Caco-2 (cell line): ENCODE measurements at regions not wholly inside any gene's neighbourhood (a gene's known extent, or its start where the extent isn't known, plus 50 kb on each side); places are given as distances from the start of the nearest gene placed in this dataset.

Source experiments
- BruUV-seq: library from RNA; stranded (reverse); fragments of 400-500 nt; replicated peaks from 2 replicates; lab custom pipeline; 2021; lab: Mats Ljungman, UMichigan
- CTCF ChIA-PET: fragments of 300-600 bp; sonication (Branson Sonifier 250); formaldehyde crosslinking; loops from one replicate; lab custom pipeline; 2022; ENCODE audit warnings: antibody characterized with exemption; lab: Charles Lee
- POLR2A ChIA-PET: fragments of 300-600 bp; sonication (Branson Sonifier 250); formaldehyde crosslinking; loops from one replicate; lab custom pipeline; 2022; ENCODE audit warnings: antibody characterized with exemption; lab: Charles Lee
- DNase-seq, 2 experiments: peaks; one replicate each; pipeline versions ENCODE4 v3.0.0 to v3.0.0-alpha.2; 2020 to 2022
- H3K27me3 ChIP-seq: replicated peaks from 2 replicates; pipeline ENCODE4 v1.6.0; 2011; ENCODE audit warnings: low read length; ENCODE audit not compliant: control insufficient read depth, insufficient read depth
- H3K36me3 ChIP-seq: 2 replicates; pipeline ENCODE4 v1.5.1; 2011; ENCODE audit warnings: low read length; ENCODE audit not compliant: control insufficient read depth, insufficient read depth
- H3K4me1 ChIP-seq: fragments of 250-450 bp; sonication (Bioruptor Pico); 2 replicates; pipeline ENCODE4 v1.5.1; 2020; ENCODE audit warnings: mild to moderate bottlenecking
- H3K4me3 ChIP-seq: 2 replicates; pipeline ENCODE4 v1.5.1; 2011; ENCODE audit warnings: low read depth, mild to moderate bottlenecking, control low read depth, low read length
- H3K9me3 ChIP-seq: fragments of 250-450 bp; sonication (Bioruptor Pico); 2 replicates; pipeline ENCODE4 v1.5.1; 2020; ENCODE audit warnings: mild to moderate bottlenecking, moderate library complexity
- H3K27ac Mint-ChIP-seq: one replicate; pipeline ENCODE4 v1.8.0; 2022; ENCODE audit warnings: mixed read lengths; ENCODE audit not compliant: unreplicated experiment
- H3K27me3 Mint-ChIP-seq: one replicate; pipeline ENCODE4 v1.8.0; 2022; ENCODE audit warnings: mixed read lengths; ENCODE audit not compliant: insufficient read depth, unreplicated experiment
- H3K36me3 Mint-ChIP-seq: one replicate; pipeline ENCODE4 v1.8.0; 2022; ENCODE audit warnings: mild to moderate bottlenecking, mixed read lengths; ENCODE audit not compliant: insufficient read depth, unreplicated experiment
- H3K4me1 Mint-ChIP-seq: one replicate; pipeline ENCODE4 v1.8.0; 2022; ENCODE audit warnings: low read depth, mixed read lengths; ENCODE audit not compliant: unreplicated experiment
- H3K4me3 Mint-ChIP-seq: one replicate; pipeline ENCODE4 v1.8.0; 2022; ENCODE audit warnings: mild to moderate bottlenecking, moderate library complexity, mixed read lengths; ENCODE audit not compliant: unreplicated experiment
- H3K9me3 Mint-ChIP-seq: one replicate; pipeline ENCODE4 v1.8.0; 2022; ENCODE audit warnings: mixed read lengths; ENCODE audit not compliant: unreplicated experiment
- CTCF ChIP-seq, 2 experiments: fragments of 200-600 bp in 1 of 2; IDR thresholded peaks; 1 replicate in 1 of 2; 2 replicates in 1 of 2; pipeline versions ENCODE4 v1.5.1 to v1.8.0; 2011 to 2022; ENCODE audit warnings: antibody characterized with exemption in 1 of 2, control low read depth in 1 of 2, inconsistent platforms in 1 of 2, low read depth in 1 of 2, low read length in 1 of 2, mild to moderate bottlenecking in 1 of 2, moderate library complexity in 1 of 2; ENCODE audit not compliant: insufficient read depth in 1 of 2, severe bottlenecking in 1 of 2, unreplicated experiment in 1 of 2
- intact Hi-C: fragments of 100-400 bp; cut with micrococcal nuclease; formaldehyde crosslinking; loops from one replicate; pipeline ENCODE4 v1.10.0; 2022; ENCODE audit not compliant: unreplicated experiment

DNA sequence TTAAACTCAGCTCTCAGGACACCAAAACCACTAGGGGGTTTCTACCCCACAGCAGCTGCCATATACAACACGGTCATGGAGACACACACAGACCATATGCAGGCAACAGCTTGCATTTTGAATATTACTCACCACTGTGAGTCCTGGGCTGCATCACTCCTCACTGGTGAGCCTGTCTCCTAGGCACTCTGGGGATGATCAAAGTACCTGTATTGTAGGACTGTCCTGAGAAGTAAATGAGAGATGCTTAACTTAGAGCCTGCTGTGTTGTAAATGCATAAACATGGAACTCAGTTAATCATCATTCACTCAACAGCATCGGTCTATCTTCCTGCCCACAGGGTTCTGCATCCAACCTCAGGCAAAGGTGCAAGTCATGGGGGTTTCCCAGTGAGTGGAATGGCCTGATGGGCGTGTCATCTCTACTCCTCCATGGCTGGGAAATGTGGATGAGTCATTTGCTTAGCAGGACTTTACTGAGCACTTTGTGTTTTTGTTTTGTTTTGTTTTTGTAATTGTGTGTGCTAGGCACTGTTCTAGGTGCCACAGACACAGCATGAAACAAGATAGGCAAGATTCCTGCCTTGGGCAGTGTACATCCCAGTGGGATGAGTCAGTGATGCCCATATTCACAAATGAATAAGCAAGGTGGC is 1141.2 kb upstream of the TMEM132C start:
- H3K9me3 Mint-ChIP-seq, result no peaks in the 10 kb centered on the region
- Histone ChIP-seq H3K36me3 (no peaks in the 10 kb centered on the region), H3K27me3 (no peaks in the 10 kb centered on the region), H3K4me1 (no peaks in the 10 kb centered on the region), H3K9me3 (no peaks in the 10 kb centered on the region), H3K4me3 (no peak overlapping the region)
- no peaks in the 10 kb centered on the region for H3K36me3 Mint-ChIP-seq
- no peak overlapping the region for H3K27ac Mint-ChIP-seq
- no TSS peak for BruUV-seq
- CTCF ChIA-PET, result no interaction called here
- no peak for TF ChIP-seq CTCF (IDR thresholded peaks at IDR 0.05; ENCODE audit: insufficient read depth in 1 of 2, low read depth in 1 of 2, low read length in 1 of 2, severe bottlenecking in 1 of 2, unreplicated experiment in 1 of 2)
- H3K4me3 Mint-ChIP-seq, result no peak overlapping the region
- POLR2A ChIA-PET, result no interaction called here
- no peak for DNase-seq
- no peaks in the 10 kb centered on the region for H3K4me1 Mint-ChIP-seq
- intact Hi-C loops, result no loop called here
- H3K27me3 Mint-ChIP-seq, result no peaks in the 10 kb centered on the region

GRCh38 chr12:127126260-127126628 is 1140.7 kb upstream of the TMEM132C start:
- POLR2A ChIA-PET, result no interaction called here
- BruUV-seq, result no TSS peak
- H3K4me1 Mint-ChIP-seq, result no peaks in the 10 kb centered on the region

GRCh38 chr12:127127897-127128296 is 1139.1 kb upstream of the TMEM132C start:
- no peak overlapping the region for H3K4me3 ChIP-seq
- H3K4me3 Mint-ChIP-seq, result no peak overlapping the region
- H3K4me1 Mint-ChIP-seq, result no peaks in the 10 kb centered on the region
- H3K27me3 ChIP-seq, result no peaks in the 10 kb centered on the region
- intact Hi-C loops, result no loop called here
- no peaks in the 10 kb centered on the region for H3K4me1 ChIP-seq
- no peaks in the 10 kb centered on the region for H3K9me3 Mint-ChIP-seq
- H3K27ac Mint-ChIP-seq, result no peak overlapping the region
- H3K36me3 ChIP-seq, result no peaks in the 10 kb centered on the region
- POLR2A ChIA-PET, result no interaction called here
- H3K9me3 ChIP-seq, result 0 out of 2 replicates have a peak, but pooled peaks cover 3% of the 10 kb centered on the region
- no TSS peak for BruUV-seq
- CTCF ChIA-PET, result no interaction called here
- no peak for TF ChIP-seq CTCF (IDR thresholded peaks at IDR 0.05; ENCODE audit: insufficient read depth in 1 of 2, low read depth in 1 of 2, low read length in 1 of 2, severe bottlenecking in 1 of 2, unreplicated experiment in 1 of 2)
- H3K36me3 Mint-ChIP-seq, result no peaks in the 10 kb centered on the region
- DNase-seq, result no peak
- no peaks in the 10 kb centered on the region for H3K27me3 Mint-ChIP-seq

More at GRCh38 chr12:127126260-127126628, 1140.7 kb upstream of the TMEM132C start:
- intact Hi-C loops, result no loop called here
- Histone ChIP-seq H3K27me3 (no peaks in the 10 kb centered on the region), H3K9me3 (no peaks in the 10 kb centered on the region), H3K4me1 (no peaks in the 10 kb centered on the region), H3K36me3 (no peaks in the 10 kb centered on the region), H3K4me3 (no peak overlapping the region)
- H3K9me3 Mint-ChIP-seq, result no peaks in the 10 kb centered on the region
- CTCF ChIA-PET, result no interaction called here
- H3K27ac Mint-ChIP-seq, result no peak overlapping the region
- no peak for DNase-seq
- no peaks in the 10 kb centered on the region for H3K27me3 Mint-ChIP-seq
- no peak for TF ChIP-seq CTCF (IDR thresholded peaks at IDR 0.05; ENCODE audit: insufficient read depth in 1 of 2, low read depth in 1 of 2, low read length in 1 of 2, severe bottlenecking in 1 of 2, unreplicated experiment in 1 of 2)
- no peaks in the 10 kb centered on the region for H3K36me3 Mint-ChIP-seq
- no peak overlapping the region for H3K4me3 Mint-ChIP-seq
